ENCODE measurements at regions not wholly inside any gene's neighbourhood (a gene's known extent, or its start where the extent isn't known, plus 50 kb on each side); places are given as distances from the start of the nearest gene placed in this dataset.

DNA sequence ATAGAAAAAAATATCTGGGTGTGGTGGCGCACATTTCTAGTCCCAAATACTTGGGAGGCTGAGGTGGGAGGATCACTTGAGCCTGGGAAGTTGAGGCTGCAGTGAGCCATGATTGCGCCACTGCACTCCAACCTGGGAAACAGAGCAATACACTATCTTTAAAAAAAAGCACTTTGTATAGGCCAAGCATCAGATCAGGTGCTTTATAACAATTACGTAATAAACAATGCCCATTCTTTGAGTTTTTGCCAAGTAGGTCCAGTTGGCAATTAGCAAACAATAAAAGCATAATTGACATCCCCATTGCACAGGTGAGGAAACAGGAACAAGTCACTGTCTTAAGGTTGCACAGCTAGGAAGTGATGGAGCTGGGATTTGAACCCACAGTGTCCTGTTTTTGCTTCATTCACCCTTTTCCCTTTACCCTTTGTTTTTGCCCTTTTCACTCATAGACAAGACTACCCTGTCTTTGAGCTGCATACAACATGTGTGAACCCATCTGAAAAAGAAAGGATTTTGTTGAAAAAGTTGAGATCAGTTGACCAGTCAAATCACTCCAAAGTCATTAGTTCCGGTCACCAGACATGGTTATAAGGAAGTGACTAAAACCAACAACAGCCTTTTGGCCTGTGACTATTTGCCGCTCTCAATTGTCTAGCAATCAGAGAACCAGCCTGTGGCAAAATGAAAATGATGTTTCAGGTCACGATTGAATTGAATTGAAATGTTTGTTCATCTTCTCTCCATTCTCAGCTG, 303.6 kb downstream of the TFAP2C start:
- DNase-seq, result no peak

DNA sequence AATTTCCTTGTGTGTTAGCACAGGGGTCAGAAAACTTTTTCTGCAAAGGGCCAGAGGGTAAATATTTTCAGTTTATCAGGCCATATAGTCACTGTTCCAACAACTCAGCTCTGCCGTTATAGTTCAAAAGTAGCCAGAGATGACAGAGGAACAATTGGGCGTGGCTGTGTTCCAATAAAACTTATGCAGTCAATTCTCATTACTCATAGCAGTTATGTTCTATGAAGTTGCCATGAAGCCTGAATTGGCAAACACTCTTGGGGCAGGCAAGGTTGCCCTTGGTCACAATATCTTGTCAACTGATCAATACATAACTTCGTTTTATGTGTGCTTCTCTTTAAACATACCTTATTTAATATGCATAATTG, 304.2 kb downstream of the TFAP2C start:
- DNase-seq, result no peak

DNA sequence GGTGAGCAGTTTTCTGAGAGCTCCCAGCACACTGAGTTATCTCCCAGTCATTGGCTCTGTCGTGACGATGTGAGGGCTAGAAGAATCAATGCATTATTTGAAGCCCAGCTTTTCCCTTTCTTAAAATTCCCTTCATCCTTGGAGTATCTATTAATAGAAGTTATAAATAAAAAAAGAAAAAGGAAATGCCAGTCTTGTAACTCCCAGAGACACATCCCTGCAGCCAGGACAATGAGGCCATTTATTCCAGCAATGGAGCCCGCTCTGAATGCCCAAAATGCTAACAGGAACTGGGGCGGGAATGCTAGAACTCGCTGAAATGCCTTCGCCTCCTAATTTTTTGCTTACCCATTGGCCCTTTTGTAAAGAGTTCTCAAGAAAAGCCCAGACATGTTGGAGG, 305.8 kb downstream of the TFAP2C start:
- no peak for DNase-seq

DNA sequence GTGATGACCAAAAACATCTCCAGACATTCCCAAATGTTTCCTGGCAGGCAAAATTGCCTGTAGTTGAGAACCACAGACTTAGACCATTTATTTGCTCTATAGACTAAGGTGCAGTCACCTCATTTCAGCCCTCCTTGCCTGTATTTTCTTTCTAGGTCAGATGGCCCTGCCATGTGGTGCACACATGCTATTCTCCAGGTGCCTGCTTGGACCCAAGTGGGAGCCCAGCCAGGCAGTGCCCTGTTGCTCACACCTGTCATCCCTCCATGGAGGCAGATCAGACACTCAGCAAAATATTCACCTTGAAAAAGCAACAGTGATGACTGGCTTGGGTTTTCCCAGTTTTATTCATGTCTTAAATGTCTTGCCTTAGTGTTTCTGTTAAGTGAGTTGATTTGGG, 311.4 kb downstream of the TFAP2C start:
- no peak for DNase-seq

DNA sequence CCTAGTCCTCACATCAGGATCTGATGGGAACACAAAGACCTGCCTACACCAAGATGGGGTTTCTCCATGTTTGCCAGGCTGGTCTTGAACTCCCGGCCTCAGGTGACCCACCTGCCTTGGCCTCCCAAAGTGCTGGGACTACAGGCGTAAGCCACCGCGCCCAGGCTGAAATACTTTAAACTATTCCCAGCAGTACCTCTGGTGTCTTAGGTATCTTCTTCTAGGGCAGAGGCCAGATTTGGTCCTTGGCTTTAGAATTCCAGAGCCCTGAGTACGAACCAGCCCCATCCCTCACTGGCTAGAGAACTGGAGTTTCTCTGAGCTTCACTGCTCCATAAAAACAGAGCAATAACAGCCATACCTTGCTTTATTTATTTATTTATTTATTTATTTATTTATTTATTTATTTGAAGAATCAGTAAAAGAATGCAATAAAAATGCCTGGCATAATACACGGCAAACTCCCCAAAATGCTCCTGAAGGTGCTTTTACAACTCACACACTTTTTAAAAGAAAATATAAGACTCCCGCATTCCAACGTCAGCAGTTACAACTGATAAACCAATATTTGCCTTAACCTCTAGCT, 312.1 kb downstream of the TFAP2C start:
- DNase-seq, result no peak

DNA sequence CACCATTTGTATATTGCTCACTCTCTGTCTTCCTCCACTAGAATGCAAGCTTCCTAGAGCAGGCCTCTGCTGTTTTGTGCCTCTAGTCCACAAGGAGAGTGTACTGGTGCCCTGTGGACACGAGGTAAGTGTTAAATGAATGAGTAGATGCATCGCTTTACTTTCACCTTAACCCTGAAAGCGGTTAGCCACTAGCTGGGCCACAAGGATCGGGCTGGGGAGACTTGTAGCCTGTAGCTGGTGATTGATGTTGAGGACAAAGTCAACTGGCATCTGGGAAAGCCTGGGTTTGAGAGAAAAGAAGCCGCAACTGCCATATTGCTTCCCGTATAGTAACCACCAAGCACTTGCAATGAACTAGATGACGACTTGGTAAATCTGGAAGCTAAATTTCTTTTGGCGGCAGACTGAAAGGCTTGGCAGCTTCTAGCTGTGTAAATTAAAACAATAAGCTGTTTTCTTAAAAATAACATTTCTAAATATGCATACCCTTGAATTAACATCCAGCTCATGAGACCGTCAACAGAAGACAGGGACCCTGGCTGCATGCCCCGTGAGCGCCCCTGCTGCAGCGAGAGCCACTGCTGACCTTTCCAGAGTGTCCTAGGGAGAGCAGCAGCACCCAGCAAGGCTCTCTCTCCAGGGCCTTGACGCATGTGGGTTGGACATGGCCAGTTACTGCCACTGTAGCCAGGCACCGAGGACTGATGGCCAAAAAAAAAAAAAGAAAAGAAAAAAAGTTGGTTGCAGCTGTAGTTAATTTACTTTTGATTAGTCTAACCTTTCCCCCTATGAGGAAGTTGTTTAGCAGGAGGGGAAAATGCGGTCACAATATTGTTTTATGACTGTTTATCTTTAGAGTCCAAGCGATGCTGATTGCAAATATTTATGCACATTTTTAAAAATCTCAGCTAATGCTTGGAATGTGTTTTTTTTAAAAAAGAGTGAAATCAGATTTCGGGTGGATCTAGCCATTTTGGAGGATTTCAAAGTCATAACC, 315.1 kb downstream of the TFAP2C start:
- no peak for DNase-seq

DNA sequence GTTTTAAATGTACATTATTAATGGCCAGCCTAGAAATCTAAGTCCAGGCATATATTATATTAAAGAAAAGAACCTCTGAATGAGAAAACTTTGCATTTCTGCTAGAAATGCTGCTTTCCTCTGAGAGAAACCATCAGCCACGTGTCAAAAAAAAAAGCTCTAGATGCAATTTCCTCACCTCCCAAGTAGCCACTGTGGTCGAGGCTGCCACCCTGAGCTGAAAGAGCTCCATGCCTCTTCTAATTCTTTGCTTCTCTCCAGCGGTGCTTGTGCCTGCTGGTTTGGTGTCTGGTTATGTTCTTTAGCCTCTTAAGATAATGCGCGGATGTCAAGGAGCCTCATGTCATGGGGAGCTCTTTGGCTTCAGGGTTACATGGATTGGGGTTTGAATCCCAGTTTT, 316.0 kb downstream of the TFAP2C start:
- DNase-seq, result no peak

DNA sequence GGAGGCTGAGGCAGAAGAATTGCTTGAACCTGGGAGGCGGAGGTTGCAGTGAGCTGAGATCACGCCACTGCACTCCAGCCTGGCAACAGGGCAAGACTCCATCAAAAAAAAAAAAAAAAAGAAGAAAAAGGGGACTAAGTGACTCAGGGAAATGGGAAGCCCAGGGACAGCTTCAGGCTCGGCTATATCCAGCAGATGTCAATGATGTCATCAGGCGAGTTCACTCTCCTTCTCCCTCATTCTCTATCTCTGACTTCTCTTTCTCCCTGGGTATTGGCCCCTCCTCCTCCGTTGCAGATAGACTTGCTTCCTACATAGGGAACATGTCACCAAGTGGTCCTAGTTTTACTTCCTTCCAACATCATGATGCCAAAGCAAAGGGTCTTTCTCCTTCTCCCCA, 316.8 kb downstream of the TFAP2C start:
- no peak for DNase-seq

DNA sequence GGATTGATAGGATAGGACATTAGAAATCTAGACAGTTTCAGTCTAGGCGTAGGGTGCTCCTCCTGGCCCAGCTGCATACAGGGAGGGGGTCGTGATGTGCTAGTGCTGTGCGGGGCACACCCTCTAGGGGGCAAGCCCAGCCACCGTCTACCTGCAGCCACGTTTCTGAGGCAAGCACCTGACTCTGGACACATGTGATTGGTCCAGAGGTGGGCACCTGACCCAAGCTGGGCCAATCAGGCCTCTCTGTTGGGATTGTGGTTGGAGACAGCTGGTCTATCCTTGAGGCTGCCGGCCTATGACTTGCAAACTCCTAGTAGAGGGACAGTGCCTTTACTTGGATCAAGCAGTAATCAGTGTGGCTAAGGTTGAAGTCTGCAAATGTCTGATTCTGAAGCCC, 317.1 kb downstream of the BMP7 start:
- DNase-seq, result no peak

DNA sequence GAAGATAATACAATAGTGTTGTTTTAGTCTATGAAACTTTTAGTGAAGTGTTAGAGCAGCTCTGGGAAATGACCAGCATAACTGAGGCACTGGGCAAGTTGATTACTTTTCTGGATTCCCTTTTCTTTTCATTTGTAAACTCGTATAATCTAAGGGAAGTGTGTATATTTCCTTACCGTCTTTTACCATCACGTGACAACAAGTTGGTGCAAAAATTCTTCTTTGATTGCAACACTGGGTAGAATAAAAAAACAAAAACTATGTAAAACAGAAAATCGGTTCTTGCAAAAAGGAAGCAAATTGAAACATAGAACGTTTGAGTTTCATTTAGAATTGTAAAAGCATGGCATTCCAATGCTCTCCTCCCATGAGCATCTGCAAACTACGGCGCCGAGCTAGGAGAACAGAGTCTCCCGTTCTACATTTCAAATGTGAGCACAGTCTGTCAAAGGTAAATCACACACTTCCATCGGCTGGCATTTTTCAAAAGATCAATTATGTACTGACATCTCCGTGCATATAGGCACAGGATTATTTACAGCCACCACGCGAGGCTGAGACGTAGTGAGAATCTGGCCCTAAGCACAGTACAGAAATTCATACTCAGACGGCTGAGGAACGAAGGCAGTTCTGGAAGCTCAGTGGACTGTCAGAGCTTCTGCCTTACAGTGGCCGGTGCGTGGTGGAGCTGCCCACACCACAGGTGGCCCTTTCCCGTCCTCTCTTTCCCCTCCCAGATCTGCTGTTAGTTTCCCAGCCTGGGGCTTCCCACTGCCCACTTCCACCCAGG, 314.0 kb downstream of the BMP7 start:
- no peak for DNase-seq

DNA sequence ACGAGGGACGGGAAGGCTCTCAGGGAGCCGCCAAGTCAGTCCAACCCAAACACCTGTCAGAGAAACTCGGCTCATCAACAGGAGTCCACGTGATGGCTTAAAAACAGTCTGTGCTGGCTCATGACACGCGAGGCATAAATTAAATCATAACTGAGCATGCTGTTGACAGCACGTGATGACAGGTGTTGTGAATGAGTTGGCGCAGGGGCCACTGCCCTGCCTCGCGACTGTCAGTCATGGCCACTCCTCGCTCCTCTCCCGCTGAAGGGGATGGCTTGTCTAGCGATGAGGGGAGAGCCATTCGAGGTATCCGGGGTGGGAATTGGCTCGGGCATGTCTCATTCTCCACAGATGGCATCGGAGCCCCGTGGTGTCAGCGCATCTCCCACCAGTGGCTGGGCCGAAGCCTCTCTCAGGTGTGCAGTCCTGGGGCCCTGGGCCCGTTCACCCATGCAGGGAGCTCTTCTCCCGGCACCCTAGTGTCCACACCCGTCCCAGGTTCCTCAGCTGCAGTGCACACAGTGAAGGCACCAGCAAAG, 313.3 kb downstream of the BMP7 start:
- DNase-seq, result no peak

DNA sequence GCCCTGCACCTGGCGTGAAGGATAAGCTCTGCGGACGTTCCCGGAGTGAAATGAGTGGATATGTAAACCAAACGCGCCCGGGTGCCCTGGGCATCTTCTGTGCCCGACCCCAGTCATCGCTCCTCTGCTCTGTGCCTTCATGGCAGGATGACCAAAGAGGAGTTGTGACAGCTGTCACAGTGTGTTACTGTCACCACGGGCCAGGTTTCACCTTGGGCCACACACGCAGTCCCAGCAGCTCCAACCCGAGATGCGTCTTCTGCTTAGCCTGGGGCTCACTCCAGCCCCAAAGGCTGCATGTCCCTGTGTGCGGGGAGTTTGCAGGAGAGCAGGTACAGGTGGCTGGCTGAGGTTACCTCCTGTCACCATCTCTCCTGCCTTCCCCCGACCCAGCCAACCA, 311.6 kb downstream of the BMP7 start:
- no peak for DNase-seq

DNA sequence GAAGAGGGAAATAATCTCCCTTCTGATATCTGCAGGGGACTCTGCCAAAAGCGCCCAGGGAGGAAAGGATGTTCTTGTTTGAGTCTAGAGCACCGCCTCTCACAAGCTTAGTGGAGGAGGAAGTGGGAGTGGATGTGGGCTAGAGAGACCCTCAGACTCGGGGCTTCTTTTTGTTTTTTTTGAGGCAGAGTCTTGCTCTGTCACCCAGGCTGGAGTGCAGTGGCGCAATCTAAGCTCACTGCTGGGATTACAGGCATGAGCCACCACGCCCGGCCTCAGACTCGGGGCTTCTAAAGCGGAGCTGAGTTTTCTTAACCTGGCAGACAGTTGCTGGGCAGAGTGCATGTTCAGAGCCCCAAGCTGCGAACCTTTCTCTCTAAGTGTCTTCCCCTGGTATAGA, 310.8 kb downstream of the BMP7 start:
- no peak for DNase-seq

DNA sequence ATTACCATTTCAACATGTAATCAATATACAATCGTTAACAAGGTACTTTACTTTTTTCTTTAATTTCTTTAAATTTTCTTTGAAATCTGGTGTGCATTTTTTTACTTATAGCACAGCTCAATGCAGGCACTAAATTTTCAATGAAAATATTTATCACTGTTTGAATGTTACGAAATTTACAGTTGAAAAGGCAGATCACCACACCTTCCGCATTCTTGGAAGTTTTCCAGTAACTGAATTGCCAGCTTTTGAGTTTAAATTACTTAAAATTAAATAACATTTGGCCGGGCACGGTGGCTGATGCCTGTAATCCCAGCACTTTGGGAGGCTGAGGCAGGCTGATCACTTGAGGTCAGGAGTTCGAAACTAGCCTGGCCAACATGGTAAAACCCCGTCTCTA, 309.9 kb downstream of the BMP7 start:
- DNase-seq, result no peak

DNA sequence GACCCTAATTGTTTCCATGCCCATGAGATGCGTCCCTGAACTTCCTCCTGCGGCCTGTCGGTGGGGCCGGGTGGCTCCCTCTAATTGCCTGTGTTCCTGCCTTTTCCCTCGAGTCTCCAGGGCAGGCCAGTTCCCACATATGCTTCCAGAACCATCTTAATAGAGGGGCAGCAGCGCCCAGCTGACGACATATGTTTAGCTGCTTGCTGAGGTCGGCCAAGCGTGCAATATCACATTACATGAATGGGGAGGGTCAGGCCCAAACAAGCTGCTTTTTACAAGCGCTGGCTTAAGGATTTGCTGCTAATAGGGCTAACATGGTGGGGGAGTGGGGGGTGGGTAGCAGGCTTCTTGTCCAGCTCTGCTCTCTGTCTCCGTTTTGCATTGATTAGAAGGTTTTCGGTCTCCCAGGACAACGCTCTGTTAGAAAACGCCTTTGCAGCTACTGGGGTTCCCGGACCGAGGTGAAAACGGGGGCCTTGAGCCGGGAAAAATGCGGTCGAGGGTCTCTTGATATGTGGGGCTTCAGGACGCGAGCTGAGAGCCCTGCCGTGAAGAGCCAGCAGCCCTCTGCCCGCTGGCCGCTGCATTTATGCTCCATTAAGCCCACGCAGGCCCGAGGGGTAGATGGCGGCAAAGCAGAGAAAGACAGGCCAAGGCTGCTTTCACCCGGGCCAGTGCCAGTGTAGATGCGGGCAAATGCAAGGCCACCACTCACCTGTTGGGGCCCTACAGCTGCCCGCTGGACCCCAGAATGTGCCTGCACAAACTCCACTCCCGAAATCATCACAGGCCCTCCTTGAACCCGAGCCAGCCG, 308.5 kb downstream of the BMP7 start:
- DNase-seq, result peak; percentile 9

DNA sequence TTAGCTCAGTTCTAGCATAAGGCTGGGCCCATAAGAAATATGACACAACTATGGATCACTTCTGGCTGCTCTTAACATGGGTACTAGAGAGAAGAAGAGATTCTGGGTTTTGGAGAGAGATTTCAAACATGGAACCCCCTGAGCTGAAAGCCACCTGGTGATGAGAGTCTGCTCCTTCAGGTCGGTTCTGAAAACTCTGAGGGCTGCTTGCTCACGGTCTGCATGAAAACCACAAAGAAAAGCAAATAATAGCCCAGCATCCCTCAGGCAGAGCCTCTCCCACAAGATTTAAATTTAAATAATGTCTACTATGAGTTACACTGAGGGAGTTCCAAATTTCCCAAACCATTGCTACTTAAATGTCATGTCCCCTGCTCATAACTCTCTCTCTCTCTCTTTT, 301.5 kb downstream of the BMP7 start:
- DNase-seq, result no peak

DNA sequence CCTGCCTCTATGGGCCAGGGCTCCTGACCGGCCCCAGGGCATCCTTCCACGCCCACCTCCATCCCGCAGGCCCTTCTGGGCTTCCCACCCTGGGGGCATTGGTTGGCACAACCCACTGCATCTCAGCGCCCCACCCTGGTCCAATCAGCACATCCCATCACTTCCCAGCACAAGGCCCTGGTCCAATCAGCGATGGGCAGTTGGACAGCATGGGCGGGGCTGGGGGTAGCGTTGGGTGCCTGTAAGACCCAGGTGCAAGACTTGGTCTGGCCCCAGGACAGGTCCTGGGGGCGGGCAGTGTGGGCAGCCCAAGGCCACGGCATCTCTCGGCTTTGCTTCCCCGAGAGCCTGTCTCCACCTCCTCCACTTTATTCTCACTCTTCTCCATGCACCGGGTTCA, 298.5 kb downstream of the BMP7 start:
- no peak for DNase-seq

DNA sequence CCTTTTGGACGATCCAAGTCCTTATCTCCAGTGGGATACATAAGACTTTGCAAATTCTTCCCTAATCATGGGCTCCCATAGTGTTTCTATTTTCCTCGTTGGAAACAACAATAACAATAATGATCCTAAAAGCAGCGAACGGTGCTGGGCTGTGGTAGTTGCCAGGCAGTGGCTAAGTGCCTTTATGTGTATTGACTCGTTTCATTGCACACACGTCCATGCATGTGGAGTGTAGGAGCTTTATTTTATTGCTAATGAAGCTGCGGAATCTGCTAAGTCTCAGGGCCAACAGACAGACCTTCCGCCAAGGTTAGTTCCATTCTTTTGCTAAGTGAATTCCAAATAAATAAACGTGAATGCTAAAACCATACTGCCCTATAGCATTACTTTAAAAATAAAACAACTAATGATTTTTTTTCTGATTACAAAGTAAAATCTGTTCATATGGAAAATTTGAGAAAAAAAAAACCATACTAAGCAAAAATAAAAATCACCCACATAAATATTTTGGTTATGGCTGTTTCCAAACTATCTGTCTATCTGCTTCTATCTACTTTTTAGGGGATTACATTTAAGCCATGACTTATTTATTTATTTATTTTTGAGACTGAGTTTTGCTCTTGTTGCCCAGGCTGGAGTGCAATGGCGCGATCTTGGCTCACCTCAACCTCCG, 297.9 kb downstream of the BMP7 start:
- DNase-seq, result no peak

DNA sequence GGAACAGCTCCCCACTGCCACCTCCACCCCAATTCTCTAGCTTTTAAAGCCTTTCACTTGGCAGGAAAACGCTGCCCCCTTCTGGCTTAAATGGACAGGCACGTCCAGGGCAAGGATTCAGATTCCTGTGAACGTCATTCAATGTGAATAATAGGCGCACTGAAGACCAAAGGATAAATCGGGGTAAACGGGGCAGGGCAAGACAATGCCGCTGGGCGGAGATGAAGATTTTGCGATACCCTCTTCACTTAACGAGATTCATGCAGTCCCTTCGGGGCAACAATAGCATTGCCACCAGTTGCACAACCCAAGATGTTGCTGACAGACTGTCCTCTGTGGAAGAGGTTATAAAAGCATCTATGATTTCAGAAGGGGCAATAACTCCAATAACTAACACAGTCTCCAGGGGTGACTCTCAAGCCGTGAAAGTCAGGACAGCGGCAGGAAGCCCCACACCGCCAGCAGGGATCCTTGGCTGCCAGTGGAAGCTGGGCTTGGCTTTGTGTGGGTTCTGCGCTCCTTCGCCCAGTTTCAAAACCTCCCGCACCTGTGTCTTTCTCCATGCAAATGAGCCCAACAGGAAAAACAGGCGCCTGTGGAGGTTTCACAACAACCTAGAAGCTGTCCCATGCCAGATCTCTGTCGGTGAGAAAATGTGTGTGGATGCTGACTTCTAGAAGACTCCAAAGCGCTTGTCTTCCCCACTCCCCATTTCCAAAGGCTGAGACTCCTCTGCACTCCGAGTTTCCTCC, 291.8 kb downstream of the BMP7 start:
- no peak for DNase-seq

DNA sequence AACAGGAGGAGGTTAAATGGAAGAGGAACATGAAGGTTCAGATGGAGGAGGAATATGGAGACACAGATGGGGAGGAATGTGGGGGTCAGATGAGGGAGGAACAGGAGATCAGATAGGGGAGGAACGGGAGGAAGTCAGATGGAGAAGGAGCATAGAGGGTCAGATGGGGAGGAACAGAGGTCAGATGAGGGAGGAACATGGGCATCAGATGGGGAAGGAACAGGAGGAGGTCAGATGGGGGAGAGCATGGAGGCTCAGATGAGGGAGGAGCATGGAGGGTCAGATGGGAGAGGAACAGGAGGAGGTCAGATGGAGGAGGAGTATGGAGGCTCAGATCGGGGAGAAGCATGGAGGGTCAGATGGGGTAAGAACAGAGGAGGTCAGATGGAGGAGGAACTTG, 290.6 kb downstream of the BMP7 start:
- no peak for DNase-seq

DNA sequence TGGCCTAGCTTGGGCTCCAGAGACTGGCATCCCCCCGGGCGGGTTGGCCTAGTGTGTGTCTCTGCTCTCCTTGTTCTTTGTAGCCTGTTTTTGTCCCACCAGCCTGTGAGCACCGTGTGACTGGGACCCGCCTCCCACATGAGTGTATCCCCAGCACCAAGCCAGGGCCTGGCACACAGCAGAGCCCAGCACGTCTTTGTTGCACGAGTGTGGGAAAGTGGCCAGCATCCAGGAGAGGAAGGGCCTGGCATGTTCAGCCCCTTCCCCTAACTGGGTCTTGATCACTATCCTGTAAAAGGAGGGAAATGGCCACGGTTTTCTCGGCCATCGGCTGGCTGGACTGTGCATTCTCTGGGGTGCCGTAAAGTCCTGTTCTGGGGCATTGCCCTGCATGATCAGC, 290.1 kb downstream of the BMP7 start:
- DNase-seq, result no peak
